ENCODE measurements at regions not wholly inside any gene's neighbourhood (a gene's known extent, or its start where the extent isn't known, plus 50 kb on each side); places are given as distances from the start of the nearest gene placed in this dataset.

DNA sequence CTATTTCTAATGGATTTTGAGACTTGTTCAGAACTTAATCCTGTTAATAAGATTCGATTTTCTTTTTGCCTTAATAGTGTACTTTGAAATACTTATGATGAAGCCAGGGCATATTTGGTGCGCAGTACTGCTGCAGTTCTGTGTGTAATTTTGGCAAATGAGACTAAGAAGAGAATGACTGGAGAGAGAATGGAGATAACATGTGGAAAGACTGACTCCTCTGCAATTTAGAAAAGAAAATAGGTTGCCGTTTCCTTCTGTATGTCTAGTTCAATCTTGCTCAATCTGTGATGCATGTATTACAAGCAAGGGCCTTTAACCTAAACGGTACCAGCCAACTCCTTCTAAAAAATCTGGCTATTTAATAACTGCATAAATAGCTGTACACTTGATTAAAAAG lies 285.1 kb upstream of the CDH11 start:
- TF ChIP-seq EGR1 (IDR thresholded peaks at IDR 0.05), result no peak
- TF ChIP-seq EP300 (IDR thresholded peaks at IDR 0.05; ENCODE audit: borderline replicate concordance), result no peak
- no peak for TF ChIP-seq ZBTB7A (IDR thresholded peaks at IDR 0.05; ENCODE audit: low read depth)
- no peak for TF ChIP-seq NFIC (IDR thresholded peaks at IDR 0.05)
- TF ChIP-seq REST (IDR thresholded peaks at IDR 0.05; ENCODE audit: low read depth), result no peak
- no peak for TF ChIP-seq CEBPB (IDR thresholded peaks at IDR 0.05)

- TF ChIP-seq EGR1 (IDR thresholded peaks at IDR 0.05), result no peak
- no peak for TF ChIP-seq ZBTB7A (IDR thresholded peaks at IDR 0.05; ENCODE audit: low read depth)
- no peak for TF ChIP-seq CREB1 (IDR thresholded peaks at IDR 0.05; ENCODE audit: low read depth)
- TF ChIP-seq TEAD4 (IDR thresholded peaks at IDR 0.05), result no peak
- no peak for TF ChIP-seq REST (IDR thresholded peaks at IDR 0.05; ENCODE audit: low read depth)
- TF ChIP-seq, protein P1, sequence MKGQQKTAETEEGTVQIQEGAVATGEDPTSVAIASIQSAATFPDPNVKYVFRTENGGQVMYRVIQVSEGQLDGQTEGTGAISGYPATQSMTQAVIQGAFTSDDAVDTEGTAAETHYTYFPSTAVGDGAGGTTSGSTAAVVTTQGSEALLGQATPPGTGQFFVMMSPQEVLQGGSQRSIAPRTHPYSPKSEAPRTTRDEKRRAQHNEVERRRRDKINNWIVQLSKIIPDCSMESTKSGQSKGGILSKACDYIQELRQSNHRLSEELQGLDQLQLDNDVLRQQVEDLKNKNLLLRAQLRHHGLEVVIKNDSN (IDR thresholded peaks at IDR 0.05), result no peak
- TF ChIP-seq NFIC (IDR thresholded peaks at IDR 0.05), result no peak
- no peak for TF ChIP-seq YY1 (IDR thresholded peaks at IDR 0.05; ENCODE audit: low read depth)
- TF ChIP-seq CEBPB (IDR thresholded peaks at IDR 0.05), result no peak
- no peak for TF ChIP-seq FOXM1 (IDR thresholded peaks at IDR 0.05; ENCODE audit: borderline replicate concordance, low read depth)
- TF ChIP-seq TCF12 (IDR thresholded peaks at IDR 0.05; ENCODE audit: low read depth), result no peak
- TF ChIP-seq RAD21 (IDR thresholded peaks at IDR 0.05; ENCODE audit: low read depth), result no peak
- no peak for TF ChIP-seq TAF1 (IDR thresholded peaks at IDR 0.05; ENCODE audit: low read depth)
- no peak for TF ChIP-seq EP300 (IDR thresholded peaks at IDR 0.05; ENCODE audit: borderline replicate concordance)
- TF ChIP-seq MAX (IDR thresholded peaks at IDR 0.05), result no peak
These were observed 284.3 kb upstream of the CDH11 start for GRCh38 chr16:65406116-65406515.

- no peak for TF ChIP-seq EGR1 (IDR thresholded peaks at IDR 0.05)
- TF ChIP-seq ZBTB7A (IDR thresholded peaks at IDR 0.05; ENCODE audit: low read depth), result no peak
- TF ChIP-seq TEAD4 (IDR thresholded peaks at IDR 0.05), result no peak
- TF ChIP-seq, protein P1 (IDR thresholded peaks at IDR 0.05), result no peak
- TF ChIP-seq MAX (IDR thresholded peaks at IDR 0.05), result no peak
- TF ChIP-seq RAD21 (IDR thresholded peaks at IDR 0.05; ENCODE audit: low read depth), result no peak
- TF ChIP-seq TAF1 (IDR thresholded peaks at IDR 0.05; ENCODE audit: low read depth), result no peak
- TF ChIP-seq EP300 (IDR thresholded peaks at IDR 0.05; ENCODE audit: borderline replicate concordance), result no peak
- TF ChIP-seq REST (IDR thresholded peaks at IDR 0.05; ENCODE audit: low read depth), result no peak
- TF ChIP-seq YY1 (IDR thresholded peaks at IDR 0.05; ENCODE audit: low read depth), result no peak
- TF ChIP-seq TCF12 (IDR thresholded peaks at IDR 0.05; ENCODE audit: low read depth), result no peak
- TF ChIP-seq NFIC (IDR thresholded peaks at IDR 0.05), result no peak
- no peak for TF ChIP-seq FOXM1 (IDR thresholded peaks at IDR 0.05; ENCODE audit: borderline replicate concordance, low read depth)
These were observed 272.4 kb upstream of the CDH11 start for GRCh38 chr16:65394281-65394680.

GRCh38 chr16:65392806-65393565 lies 271.1 kb upstream of the CDH11 start:
- TF ChIP-seq FOXM1 (IDR thresholded peaks at IDR 0.05; ENCODE audit: borderline replicate concordance, low read depth) (no peak), REST (IDR thresholded peaks at IDR 0.05; ENCODE audit: low read depth) (no peak), ZBTB7A (IDR thresholded peaks at IDR 0.05; ENCODE audit: low read depth) (no peak), TAF1 (IDR thresholded peaks at IDR 0.05; ENCODE audit: low read depth) (no peak), YY1 (IDR thresholded peaks at IDR 0.05; ENCODE audit: low read depth) (no peak), EP300 (IDR thresholded peaks at IDR 0.05; ENCODE audit: borderline replicate concordance) (no peak), RAD21 (IDR thresholded peaks at IDR 0.05; ENCODE audit: low read depth) (no peak), NFIC (IDR thresholded peaks at IDR 0.05) (no peak), MAX (IDR thresholded peaks at IDR 0.05) (no peak)

Measured in Ishikawa (cell line).